Mononuclear cell (primary cell): ENCODE measurements at regions not wholly inside any gene's neighbourhood (a gene's known extent, or its start where the extent isn't known, plus 50 kb on each side); places are given as distances from the start of the nearest gene placed in this dataset.

ENCODE experiments used
- H3K27me3 ChIP-seq: 2 replicates; pipeline ENCODE4 v1.6.0; 2011; ENCODE audit warnings: low read length, control low read depth; ENCODE audit not compliant: insufficient read depth
- H3K4me1 ChIP-seq: 2 replicates; pipeline ENCODE4 v1.5.1; 2011; ENCODE audit warnings: mild to moderate bottlenecking, low read length, control low read depth; ENCODE audit not compliant: insufficient read depth
- H3K4me3 ChIP-seq: 2 replicates; pipeline ENCODE4 v1.5.1; 2011; ENCODE audit warnings: mild to moderate bottlenecking, low read length, moderate library complexity
- H3K9me3 ChIP-seq: 2 replicates; pipeline ENCODE4 v1.5.1; 2011; ENCODE audit warnings: low read depth, mild to moderate bottlenecking, control low read depth, low read length

- H3K4me1 ChIP-seq = no peaks in the 10 kb centered on the region
- H3K4me3 ChIP-seq = no peak overlapping the region
- no peaks in the 10 kb centered on the region for H3K9me3 ChIP-seq
- H3K27me3 ChIP-seq = no peaks in the 10 kb centered on the region
Measured at GRCh38 chr2:225725726-225726125, 326.2 kb downstream of the NYAP2 start.
